GM19438 (cell line): ENCODE measurements at regions not wholly inside any gene's neighbourhood (a gene's known extent, or its start where the extent isn't known, plus 50 kb on each side); places are given as distances from the start of the nearest gene placed in this dataset.

ENCODE experiments used
- ATAC-seq: cut with Tn5 transposase; IDR thresholded peaks from one replicate; pipeline ENCODE4 v1.9.1; 2021; ENCODE audit warnings: low read depth; ENCODE audit not compliant: unreplicated experiment

GRCh38 chr7:156147104-156147503 is 334.8 kb upstream of the SHH start:
- no peak for ATAC-seq

DNA sequence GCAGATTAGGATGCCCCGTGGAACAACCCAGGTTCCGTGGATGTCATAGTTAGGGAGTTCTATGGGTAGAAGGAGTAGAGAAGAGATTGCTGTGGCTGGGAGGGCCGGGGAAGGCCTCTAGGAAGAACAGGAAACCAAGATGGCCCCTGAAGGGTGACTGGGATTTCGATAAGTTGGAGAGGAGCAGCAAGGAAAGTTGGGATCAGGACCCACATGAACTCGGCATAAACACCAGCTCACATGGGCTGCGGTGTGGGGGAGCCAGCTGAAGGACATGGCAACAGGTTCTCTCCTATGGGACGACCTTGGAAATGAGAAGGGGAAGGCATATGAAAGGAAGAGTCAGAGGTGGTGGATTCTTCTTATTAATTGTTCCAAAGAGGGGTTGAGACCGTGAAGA is 333.7 kb upstream of the SHH start:
- ATAC-seq = no peak

DNA sequence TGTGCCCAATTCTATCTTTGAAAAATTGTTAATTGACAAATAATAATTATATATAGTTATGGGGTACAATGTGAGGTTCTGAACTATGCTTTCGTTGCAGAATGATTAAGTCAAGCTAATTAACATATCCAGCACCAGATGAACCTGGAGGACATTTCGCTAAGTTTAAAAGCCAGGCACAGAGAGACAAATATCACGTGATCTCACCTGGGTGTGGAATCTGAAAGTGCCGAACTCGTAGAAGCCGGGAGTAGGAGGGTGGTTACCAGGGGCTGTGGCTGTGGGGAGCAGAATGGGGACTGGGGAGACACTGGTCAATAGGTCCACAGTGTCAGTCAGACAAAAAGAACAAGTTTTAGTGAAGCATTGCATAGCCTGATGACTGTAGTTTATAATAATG is 332.9 kb upstream of the SHH start:
- no peak for ATAC-seq

DNA sequence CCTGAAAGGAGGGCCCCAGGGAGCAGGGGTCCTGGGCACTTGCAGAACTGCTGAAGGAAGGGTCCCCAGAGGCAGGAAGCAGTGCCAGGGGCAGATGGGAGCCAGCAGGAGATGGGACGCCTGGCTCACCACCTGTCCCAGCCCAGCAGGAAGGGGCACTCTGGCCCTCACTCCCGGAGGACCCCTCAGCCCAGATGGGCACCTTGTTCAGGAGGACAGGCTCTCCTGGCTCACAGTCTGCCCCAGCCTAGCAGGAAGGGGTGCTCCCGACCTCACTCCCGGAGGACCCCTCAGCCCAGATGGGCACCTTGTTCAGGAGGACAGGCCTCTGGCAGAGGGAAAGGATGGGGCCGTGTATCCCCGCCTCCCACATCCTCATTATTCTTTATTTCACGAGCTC is 331.4 kb upstream of the SHH start:
- ATAC-seq = no peak

GRCh38 chr7:156143158-156143557 is 330.9 kb upstream of the SHH start:
- ATAC-seq = no peak

GRCh38 chr7:156141941-156142340 is 329.7 kb upstream of the SHH start:
- no peak for ATAC-seq

DNA sequence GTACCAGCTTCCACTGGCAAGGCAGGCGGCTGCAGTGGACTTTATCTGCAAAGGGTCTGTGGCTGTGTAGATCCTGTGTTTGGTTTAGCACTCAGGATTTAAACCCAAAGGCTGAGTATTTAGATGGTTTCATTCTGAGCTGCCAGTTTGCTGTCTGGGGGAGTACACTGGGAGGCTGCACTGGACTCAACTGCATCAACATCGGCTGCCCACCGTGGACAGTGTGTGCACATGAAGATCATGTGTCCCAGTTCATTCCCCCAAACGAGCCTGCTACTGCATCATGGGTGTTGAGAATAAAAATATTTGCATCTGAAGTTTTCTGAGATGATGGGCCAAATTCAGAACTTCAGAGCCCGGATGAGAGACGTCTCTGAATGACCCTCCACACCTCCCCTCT is 328.6 kb upstream of the SHH start:
- ATAC-seq = no peak

GRCh38 chr7:156140447-156140846 is 328.2 kb upstream of the SHH start:
- ATAC-seq = no peak

GRCh38 chr7:156139633-156140032 is 327.4 kb upstream of the SHH start:
- no peak for ATAC-seq

GRCh38 chr7:156139112-156139511 is 326.8 kb upstream of the SHH start:
- no peak for ATAC-seq

- no peak for ATAC-seq
These were observed 319.6 kb upstream of the SHH start for GRCh38 chr7:156131881-156132280.

DNA sequence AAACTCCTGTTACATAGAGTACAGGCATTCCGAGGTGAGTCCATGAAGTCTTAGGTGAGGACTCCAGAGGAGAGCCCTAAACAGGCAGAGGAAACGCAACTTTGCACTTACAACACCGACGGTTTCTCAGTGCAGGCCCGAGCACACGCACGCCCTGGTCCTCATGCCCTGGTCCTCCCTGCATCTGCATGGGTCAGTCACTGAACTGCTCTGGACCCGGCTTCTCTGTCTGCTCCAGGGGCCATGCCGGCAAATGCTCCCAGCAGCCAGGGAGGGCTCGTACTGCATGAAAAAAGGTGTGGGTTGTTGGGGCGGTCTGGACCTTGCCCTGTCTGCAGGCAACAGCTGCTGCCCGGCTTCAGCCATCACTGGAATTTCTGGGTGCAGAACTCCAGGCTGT is 317.3 kb upstream of the SHH start:
- ATAC-seq = no peak

GRCh38 chr7:156128496-156128895 is 316.2 kb upstream of the SHH start:
- no peak for ATAC-seq

DNA sequence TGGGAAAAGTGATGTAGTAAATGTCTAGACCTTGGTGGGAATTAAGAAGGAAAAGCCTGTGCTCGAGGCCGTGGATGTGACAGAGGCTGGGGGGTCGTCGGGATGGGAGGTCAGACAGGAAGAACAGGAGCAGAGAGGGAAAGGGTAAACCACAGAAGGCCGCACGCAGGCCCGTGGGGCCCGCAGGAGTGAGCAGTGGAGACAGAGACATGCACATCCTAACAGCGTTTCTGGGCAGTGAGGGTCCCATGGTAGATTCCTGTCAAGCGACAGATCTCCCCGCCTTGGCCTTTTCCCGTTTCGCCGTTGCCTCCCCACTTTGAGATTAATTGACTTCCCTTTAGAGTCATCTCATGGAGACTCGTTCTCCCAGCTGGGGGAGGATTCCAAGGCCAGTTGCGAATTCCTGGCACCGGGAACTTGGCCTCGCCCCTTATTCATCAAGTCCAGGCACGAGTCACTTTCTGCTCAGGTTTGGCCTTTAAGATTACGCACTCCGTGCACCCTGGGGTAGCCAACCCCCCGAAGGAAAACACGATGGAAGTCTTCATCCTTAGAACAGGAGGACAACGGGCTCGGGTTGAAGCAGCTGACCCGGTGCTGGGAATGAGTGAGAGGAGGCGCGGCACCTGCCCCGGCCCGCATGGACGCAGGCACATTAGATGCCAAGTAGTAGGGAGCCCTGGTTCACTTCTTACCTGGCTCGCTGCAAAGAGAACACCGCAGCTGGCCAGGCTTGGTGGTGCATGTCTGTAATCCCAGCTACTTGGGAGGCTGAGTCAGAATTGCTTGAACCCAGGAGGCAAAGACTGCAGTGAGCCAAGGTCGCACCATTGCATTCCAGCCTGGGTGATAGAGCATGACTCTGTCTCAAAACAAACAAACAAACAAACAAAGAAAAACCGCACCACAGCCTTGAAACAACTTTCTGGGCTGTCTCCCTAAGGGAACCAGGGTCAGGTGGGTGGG is 315.2 kb upstream of the SHH start:
- ATAC-seq = no peak

DNA sequence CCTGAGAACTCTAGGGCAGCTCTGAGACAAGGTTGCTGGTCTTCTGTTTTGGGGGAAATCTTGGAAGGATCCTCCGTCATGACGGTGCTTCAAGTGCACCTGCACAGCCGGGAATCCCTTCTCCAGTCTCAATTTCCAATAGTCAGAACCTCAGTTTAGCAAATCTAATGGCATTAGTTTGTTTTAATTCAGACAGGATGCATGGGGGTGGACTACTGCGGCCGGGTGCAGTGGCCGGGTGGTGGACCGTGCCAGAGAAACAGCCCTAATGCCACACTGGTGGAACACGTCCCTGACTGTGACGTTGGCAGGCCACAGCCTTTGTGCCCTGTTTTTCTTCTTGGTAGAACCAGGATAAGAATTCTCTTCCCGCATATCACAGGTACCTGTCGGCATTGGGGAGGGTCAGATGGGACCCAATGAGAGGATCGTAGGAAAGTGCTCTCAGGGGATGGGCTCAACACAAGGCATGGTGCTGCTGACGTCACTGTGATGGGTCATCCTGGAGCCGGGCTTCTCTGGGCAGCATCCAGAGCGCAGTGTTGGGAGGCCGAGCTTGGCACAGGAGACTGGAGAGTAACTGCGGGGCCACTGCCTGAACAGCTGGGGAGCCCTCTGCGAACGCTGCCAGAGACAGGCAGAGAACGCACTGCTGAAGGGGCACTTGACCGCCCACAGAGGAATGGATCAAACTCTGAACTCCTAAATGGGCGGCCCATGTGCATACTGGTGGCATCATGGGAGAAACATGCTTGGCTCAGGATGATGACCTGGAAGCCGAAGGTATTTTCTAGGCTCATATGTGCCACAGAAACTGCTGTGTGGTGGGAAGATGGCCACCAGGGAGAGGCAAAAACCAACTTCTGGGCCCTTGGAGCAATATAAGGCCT is 313.8 kb upstream of the SHH start:
- no peak for ATAC-seq

GRCh38 chr7:156124356-156124755 is 312.1 kb upstream of the SHH start:
- ATAC-seq = no peak

DNA sequence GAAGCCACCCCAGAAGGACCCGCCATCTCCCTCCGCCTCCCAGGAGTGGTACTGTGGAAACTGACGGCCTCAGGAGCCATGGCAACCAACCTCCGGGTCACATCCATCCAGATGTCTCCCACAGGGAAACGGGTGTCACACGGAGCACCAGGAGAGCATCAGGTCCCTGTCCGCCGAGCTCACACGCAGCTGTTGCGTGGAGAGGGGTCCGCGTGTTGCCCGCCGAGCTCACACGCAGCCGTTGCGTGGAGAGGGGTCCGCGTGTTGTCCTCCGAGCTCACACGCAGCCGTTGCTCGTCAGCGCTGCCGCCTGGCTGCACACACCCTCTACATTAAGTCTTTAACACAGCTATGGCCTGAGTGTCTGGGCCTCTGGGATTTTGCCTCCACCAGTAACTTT is 311.1 kb upstream of the SHH start:
- ATAC-seq = no peak

GRCh38 chr7:156122752-156123354 is 310.6 kb upstream of the SHH start:
- ATAC-seq = no peak

DNA sequence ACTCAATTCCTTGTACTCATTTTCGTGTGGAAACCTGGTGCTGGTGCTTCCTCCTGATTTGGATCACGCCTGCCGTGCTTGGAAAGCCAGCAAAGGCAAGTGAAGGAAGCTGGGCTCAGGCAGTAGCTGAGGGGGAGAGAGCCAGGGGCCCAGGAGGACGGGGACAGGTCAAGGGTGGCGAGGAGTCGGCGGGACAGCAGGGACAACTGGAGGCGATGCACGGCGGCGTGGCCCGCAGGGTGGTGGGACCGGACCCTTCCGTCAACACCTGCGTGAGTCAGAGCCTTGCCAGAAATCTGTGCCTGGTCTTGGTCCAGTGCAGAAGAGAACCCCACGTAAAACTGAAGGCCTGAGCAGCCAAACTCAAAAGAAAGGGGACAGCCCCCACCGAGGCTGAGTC is 309.7 kb upstream of the SHH start:
- no peak for ATAC-seq

DNA sequence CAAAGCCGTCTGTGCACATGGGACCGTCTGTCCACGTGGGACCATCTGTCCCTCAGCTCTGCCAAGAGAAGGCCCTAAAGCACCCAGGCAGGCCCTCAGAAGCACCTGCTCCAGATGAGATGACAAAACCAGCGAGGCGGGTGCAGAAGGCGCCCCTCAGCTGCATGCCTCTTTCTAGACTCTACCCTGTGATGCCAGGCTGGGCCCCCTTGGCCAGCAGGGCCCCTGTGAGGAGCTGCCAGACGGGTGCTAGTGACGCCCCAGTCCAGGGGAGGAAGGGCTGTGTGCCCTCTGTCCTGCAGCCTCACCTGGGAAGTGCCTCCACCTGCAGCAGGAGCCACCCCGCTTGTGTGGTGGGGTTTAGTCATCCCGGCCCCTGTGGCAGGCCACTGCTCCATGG is 309.2 kb upstream of the SHH start:
- ATAC-seq = no peak

DNA sequence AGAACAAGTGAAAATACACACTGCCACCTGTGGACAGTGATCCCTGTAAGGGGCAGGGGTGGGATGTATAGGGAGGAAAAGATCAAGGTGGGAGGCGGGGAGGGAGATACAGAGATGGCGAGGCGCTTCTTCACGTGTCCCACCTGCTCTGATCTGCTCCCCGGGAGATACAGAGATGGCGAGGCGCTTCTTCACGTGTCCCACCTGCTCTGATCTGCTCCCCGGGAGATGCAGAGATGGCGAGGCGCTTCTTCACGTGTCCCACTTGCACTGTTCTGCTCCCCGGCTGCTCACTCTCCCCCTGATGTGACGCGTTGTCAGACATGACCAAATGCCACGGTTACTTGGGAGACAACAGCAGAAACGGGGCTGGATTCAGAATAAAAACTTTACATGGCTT is 308.3 kb upstream of the SHH start:
- ATAC-seq = no peak
